Right renal pelvis (tissue), 4 donors: ENCODE measurements at regions not wholly inside any gene's neighbourhood (a gene's known extent, or its start where the extent isn't known, plus 50 kb on each side); places are given as distances from the start of the nearest gene placed in this dataset.

Experiments used
- DNase-seq, 4 donors: peaks; one replicate each; pipeline ENCODE4 v3.0.0-alpha.2; 2013; ENCODE audit warnings: low read depth in 4 of 4, low spot score in 3 of 4, missing footprints in 1 of 4

DNA sequence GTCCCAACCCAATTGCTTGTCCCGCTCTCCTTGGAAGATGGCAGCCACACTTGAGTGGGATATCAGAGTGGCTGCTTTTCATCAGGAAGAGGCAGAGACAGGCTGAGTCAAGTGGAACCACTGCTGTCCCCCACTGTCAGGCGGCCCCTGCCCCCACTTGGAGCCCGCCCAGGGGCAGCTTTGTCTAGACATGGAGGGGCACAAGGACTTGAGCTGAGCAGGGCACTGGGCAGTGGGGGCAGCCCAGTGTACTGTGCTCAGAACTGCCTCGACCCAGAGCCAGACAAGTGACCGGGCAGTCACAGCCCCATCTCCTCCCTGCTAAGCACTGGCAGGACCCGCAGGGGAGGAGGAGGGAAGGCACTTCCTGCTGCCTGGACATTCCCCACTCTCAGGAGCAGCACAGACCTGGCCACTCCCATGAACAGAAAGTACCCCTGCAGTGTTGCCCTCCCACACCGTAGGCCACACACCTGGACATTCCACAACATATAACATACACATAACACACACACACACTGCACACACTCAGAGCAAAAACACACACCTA lies 91.0 kb downstream of the MRPL36 start:
- DNase-seq, result no peak

DNA sequence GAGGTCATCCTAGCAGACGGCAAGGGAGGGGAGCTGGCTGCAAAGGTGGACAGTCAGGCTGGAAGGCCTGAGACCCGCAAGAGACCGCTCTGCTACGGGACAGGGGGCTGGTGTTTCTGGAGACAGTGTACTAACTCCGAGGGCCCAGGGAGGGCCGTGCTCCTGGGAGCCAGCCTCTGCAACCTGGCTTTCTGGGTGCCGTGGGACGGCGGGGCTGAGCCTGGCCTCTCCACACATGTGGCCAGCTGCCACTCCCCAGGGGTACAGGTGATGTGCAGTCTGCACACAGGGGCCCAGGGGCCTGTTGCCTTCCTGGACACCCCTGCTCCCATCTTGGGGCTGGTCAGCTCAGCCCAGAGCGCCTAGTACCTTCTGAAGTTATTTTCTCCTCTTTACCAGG lies 92.2 kb downstream of the MRPL36 start:
- no peak for DNase-seq

DNA sequence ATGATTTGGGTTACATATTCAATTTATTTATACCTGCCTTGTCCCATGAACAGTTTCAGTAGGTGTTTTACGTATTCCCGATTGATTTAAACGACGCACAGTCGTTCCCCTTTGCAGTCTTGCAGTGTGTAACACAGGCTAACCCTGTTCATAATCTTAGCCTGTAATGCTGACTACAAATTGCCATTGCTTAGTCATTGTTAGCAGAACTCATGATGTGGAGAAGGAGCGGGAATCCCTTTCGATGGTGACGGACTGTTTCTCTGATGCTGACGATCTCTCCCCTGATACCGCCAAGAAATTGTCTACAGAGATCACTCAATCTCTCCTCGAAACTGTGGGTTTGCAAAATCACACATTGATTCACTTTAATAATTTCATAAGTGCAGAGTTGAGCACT lies 93.2 kb downstream of the MRPL36 start:
- no peak for DNase-seq

DNA sequence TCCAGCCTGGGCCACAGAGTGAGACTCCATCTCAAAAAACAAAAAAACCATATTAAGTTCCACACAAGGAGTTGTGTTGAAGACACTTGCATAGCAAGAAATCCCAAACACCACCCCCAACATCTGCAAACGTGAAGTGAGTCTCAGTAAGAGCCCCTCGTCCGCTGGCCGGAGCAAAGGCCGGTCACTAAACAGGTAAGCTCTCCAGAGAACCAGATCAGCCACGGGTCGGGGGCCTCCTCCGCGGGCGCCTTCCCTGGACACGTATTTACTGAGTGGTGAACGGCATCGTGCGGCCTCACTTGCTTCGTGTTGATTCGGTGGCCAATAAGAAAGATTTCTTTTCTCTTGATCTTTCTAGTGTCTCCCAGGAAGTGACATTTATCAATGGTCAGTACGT lies 93.6 kb downstream of the MRPL36 start:
- no peak for DNase-seq

DNA sequence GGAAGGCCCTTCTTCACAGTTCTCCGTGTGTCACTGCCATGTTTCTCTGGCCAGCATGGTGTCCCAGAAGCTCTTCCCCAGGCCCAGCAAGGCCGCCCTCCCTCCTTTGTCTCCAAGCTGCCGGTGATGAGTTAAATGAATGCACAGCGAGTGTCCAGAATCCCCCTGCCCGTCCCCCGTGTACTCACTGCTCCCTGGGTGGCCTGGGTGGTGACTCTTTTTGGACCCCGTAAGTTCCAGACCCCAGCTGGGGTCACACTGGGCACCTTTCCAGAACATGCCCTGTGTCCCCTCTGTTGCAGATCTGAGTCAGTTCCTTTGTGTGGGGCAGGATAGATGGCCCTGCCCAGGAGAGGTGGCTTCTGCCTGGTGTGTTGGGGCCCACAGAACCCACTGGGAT lies 95.0 kb downstream of the MRPL36 start:
- DNase-seq, result no peak

DNA sequence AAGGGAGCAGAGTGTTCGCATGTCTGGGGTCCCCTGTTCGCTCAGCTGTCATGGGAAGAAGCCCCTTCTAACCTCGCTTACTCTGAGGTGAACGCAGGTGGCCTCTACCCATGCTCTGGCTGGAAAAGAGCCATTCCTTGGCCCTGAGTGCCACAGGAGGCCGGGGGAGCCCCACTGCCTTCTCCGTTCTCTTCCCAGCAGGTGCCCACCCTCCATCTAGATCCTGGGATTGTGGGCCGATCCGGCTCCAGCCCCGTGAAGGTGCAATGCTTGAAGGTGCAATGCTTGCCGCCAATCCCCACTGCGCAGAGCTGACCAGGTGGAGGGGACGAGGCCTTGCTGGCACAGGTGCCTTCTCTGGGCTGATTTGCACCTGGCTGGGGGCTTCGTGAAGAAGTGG lies 95.4 kb downstream of the MRPL36 start:
- no peak for DNase-seq

DNA sequence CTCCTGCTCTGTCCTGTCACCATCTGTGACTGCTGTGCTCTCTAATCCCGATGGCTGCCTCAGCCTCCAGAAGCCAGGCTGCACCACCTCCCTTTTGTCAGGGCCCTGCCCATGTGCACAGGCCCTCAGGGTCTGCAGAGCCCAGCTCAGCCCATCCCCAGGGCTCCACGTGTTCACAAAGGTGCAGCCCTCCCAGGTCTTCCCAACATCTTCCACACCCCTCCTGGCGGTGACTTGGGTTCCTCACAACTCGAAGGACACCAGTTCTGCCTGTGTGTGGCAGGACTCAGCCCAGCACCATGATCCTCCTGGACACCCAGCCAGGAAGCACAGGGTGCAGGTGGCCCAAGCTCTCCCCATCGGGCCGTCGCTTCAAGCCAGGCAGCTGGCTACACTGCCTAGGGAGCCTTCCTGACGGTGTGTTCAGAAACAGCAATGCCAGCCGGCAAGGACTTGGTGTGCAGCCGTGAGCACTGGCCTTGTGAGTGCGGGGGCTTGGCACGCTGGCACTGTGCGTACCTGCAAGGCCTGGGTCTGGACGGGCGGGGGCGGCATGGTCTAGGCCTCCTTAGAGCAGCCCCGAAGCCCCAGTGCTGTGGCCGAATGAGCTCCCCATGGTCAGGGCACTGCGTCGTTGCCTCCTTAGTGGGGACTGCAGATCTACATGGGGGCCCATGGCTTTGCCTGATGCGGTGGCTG lies 96.1 kb downstream of the MRPL36 start:
- no peak for DNase-seq

DNA sequence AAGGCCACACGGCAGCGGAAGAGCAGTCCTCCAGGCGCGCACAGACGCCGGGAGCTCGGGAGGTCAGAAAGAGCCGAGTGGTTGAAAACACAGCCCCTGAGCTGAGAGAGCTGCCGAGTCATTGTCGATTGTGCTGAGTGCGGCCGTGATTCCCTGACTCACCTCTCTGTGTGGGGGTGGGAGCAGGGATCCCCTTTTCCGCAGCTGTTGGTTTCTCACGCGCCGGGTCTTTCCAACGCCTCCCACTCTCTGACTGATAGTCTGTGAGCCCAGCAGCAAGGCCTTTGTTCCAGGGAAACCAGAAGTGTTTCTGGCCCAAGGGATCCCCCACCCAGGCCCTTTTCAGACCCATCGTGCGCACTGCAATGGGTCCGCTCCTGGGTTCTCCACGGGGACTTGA lies 97.3 kb downstream of the MRPL36 start:
- no peak for DNase-seq

DNA sequence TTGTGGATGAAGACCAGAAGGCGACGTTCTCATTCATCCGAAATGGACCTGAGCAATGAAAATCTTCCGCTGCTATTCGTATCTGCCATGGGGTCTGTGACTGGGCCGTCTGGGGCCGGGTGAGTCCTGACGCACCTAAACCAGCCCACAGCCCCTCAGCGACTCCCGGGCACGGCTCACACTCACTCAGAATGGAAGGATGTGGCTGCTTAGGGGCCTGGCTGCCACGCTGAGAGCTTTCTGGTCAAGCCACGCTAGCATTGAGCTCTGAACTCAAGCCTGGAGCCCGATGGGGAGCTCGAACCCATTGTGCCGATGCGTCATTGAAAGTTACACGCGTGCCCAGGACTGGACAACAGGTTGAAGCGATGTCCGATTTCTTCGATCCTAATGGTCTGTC lies 97.8 kb downstream of the MRPL36 start:
- no peak for DNase-seq

DNA sequence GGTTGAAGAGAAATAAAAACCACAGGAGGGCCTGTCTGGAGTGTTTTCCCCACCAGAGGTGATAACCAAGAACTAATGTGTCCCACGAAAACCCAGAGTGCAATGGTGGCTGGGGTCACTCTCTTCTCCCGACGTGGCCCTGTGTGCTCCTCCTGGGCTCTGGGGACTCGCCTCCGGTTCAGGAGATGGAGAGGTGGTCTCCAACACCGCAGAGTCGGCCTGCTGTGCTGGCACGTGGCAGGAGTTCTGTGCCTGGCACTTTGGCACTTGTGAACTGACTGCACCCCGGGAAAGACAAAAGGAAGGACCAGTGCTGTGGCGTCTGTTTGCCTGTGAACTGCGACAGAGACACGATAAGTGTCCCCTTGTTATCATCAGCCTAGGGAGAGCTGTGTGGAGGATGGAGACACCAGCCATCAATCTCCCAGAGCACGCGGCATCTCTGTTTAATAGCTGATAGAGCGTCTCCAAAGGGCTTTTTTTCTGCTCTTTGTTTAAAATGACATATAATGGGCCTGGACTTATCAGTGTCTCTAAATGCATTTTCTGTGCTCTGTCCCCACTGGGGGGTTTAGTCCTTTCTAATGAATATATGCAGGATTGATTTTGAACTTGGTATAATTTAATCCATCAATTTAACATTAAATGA lies 98.3 kb downstream of the MRPL36 start:
- no peak for DNase-seq

DNA sequence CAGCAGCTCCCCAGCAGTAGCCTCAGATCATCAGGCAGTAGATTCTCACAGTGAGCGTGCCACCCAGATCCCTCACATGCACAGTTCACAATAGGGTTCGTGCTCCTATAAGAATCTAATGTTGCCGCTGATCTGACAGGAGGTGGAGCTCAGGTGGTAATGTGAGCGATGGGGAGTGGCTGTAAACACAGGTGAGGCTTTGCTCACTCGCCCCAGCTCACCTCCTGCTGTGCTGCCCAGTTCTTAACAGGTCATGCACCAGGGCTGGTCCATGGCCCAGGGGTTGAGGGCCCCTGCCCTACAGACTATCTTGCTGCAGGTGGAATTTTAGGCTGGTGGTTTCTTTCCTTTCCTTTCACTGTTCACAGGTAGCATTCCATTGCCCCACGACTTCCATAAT lies 100.2 kb downstream of the MRPL36 start:
- no peak for DNase-seq

DNA sequence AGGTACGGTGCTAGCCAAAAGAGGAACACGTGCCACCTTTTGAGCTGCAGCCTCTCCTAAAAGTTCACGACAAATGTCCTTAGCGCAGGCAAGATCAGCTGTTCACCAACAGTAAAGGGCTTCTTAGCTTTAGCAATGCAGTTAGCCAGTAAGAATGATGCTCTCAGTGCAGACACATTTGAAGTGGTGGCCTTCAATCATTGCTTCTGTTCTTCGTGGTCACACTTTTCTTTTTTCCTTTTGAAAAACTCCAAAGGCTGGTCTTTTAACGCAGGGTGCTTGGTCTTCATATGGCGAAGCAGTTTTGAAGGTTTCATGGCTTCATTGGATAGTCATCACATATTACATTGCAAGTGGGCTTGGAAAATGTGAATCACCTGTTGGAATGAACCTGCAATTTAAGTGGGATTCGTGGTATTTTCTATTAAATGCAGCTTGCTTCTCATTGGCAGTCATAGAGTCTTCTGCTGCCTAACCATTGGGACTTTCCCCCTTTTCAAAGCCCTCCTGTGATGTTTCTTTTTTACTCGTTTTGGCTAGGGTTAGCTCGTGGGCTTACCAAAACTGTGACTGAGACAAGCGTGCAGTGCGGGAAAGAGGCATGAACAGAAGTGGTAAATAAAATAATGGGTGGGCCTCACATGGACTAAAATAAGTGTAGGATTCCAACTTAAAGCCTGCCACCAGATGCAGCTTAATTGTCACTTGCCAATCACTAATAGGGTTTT lies 100.9 kb downstream of the MRPL36 start:
- no peak for DNase-seq

DNA sequence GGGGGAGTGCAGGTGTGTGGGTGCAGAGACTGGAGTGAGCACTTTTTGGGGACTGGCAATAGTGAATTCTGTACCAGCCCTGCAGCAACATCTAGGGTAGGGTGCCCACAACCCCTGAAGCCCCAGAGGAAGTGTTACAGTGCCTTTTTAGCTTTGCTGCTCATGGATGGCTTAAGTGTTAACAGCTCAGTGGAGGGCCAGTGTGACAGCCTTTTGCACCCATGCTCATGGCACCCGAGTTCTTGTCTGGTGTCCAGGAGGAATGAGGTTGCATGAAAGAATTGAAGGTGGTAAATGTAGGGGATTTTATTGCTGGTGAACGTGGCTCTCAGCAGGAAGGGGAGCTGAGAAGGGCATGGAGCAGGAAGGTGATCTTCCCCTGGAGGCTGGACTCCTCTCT lies 107.3 kb downstream of the MRPL36 start:
- no peak for DNase-seq

DNA sequence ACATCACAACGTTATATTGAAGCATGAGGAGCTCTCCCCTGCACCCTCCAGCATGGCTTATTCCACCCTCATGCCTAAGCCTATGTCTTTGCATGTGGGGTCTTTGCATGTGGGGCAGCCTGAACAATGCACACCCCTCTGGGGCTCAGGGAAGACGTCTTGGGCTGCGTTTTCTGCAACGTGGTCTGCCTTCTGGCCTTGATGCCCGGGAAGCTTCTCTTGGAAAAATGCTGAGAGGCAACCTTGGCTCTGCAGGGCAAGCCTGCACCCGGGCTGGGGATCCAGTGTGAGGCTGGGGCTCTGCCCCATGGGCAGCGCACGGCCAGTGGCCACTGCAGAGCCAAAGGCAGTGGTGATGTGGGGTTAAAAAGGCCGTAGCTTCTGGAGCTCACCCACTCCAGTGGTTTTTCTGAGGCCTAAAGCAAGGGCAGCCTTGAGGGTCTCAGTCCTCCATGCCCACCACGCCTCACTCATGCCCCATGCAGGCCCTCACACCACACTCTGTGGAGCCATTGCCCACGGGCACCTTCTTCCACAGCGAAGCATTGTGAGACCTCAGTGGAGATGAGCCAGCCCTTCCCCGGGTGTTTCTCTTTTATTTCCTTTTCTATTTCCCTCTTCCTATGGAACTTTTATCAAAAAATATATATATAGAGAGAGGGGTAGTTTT lies 112.2 kb downstream of the MRPL36 start:
- DNase-seq, result no peak

DNA sequence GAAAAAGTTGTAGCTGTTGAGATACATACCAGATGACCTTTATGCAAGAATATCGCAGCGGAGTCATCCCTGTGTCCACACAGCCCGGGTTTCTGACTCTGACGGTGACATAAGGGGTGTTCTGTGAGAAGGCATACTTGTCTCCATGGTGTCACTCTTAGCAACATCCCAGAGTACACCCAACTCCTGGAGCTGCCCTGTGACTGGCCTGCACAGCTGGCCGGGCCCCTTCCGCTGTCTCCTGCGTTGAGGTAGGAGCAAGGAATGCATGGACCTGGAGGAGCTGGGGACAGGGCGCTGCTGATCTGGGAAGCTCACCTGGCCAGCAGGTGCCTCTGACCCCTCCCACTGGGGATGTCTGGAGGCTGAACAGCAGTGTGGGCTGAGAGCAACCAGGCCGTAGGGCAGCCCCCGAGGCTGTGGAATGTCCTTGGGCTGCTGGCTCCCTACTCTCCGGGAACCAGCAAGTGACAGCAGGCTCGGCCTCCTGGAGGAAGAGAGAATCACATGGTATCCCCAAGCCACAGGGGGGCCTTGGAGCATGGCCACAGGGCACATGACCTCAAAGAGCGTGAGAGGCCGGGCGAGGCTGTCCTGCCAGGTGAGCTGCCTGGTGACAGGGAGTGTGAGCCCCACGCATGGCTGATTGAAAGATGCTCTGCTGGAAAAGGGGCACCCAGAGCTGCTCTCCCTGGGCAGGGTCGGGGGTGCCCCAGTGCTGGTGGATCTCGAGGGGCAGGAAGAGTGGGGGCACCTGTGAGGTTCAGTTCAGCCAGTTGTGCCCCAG lies 113.4 kb downstream of the MRPL36 start:
- DNase-seq, result no peak

DNA sequence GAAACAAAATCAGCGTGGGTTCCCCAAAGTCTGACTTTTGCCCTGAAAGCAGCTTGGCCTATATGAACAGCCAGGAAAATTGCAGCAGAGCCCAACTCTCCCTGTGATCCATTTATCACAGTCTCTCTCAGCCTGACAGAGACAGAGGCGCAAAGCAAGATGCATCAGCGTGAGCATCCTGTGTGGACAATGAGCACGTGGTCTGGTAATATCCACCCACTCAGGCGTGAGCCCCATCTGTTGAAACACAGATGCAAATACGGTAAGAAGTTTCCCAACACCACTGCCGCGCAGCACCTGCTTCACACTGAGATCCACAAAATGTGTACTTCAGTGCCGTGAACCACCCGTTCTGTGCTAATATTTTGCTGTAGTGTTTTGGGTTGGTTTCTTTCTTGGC lies 114.6 kb downstream of the MRPL36 start:
- no peak for DNase-seq

DNA sequence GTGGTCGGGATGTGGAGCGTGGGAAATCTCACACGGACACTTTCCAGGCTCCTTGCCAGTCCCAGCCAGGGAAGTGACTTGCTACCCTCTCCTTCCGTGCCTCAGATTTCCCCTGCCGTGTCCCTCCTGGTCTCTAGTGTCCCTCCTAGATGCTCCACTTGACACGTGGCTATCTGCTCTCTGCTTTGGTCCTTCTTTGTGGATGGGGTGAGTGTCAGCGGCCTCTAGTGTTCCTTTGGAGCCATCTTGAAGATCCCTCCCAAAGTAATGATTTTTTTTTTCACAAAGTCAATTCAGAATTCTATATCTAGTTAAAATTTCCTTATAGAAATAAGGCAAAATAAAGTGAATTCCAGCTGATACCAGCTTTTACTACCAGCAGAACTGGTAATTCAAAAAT lies 117.7 kb downstream of the MRPL36 start:
- no peak for DNase-seq

DNA sequence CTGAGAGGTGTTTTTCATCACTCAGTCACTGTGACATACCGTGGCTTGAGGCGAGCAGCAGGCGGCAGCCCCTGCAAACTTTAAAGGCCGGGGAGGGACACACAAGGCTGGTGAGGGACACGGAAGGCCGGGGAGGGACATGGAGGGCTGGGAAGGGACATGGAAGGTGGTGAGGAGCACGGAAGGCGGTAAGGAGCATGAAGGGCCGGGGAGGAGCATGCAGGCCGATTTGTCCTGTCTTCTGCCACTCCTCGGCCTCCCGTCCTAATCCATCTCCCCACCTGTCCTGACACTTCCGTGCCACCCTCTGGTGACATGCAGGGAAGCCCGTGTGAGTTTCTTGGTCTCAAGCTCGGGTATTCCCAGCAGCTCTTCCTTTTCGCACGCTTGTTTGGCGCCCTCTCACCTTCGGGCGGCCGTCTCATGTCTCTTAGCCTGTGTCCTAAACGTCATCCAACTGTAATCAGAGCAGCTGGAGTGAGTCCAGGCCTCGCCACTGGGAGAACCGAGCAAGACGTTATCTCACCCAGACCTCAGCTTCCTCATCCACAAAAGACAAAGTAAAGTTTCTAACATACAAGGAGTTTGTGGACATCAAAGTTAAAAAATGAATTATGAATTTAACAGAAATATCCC lies 126.5 kb downstream of the MRPL36 start:
- no peak for DNase-seq

DNA sequence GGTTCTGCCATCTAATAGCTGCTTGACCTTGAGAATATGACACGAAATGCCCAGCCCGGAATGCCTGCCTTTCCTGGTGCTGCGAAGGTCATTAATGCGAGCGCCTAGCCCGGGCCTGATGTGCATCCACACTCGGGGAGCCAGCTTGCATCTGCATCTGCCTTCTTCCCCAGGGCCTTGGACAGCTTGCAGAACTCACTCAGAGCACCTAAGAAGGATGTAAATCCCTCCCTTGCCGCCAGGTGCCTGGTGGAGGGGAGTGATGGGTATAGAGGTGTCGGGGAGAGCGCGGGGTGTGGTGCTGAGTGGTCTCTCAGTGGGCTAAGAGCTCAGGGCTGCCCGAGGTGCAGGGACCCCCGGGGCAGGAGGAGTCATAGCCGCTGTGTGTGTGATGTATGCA lies 127.2 kb downstream of the MRPL36 start:
- no peak for DNase-seq

DNA sequence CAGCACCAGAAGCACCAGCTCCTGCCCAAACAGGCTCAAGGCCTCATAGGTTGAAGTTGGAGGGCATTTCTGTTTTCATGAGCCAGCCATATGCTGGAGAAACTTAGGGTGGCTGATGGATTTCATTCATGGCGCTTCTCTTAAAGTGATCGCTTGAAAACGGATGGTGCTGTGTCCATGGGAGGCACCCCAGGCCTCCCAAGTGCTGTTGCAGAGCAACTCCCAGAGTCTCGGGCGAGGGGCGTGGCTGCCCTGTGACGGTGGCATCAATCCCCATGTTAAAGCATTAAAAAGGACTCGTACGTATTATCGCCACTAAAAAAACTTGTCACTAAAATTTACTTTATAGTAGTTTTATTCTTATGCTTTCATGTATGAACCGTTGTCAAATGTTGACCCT lies 128.3 kb downstream of the MRPL36 start:
- DNase-seq, result no peak
